ENCODE measurements at regions not wholly inside any gene's neighbourhood (a gene's known extent, or its start where the extent isn't known, plus 50 kb on each side); places are given as distances from the start of the nearest gene placed in this dataset.

GRCh38 chr15:97146929-97147870 is 813.3 kb upstream of the ARRDC4 start:
- no peaks in the 10 kb centered on the region for H3K4me1 ChIP-seq (ENCODE audit: control insufficient read depth in 1 of 2, insufficient read depth in 2 of 2, low read length in 2 of 2)
- H3K27ac ChIP-seq (ENCODE audit: low read length): no peak overlapping the region
- H3K27me3 ChIP-seq (ENCODE audit: low read depth, low read length): no peaks in the 10 kb centered on the region
- H3K4me3 ChIP-seq (ENCODE audit: low read depth in 1 of 2, low read length in 2 of 2): no peak overlapping the region
- H3K9me3 ChIP-seq (ENCODE audit: control insufficient read depth in 1 of 2, low read length in 2 of 2): peaks cover 0 to 3% of the 10 kb centered on the region in 2 donors
- no peaks in the 10 kb centered on the region for H3K36me3 ChIP-seq (ENCODE audit: control insufficient read depth in 1 of 2, insufficient read depth in 2 of 2, low read length in 2 of 2)

DNA sequence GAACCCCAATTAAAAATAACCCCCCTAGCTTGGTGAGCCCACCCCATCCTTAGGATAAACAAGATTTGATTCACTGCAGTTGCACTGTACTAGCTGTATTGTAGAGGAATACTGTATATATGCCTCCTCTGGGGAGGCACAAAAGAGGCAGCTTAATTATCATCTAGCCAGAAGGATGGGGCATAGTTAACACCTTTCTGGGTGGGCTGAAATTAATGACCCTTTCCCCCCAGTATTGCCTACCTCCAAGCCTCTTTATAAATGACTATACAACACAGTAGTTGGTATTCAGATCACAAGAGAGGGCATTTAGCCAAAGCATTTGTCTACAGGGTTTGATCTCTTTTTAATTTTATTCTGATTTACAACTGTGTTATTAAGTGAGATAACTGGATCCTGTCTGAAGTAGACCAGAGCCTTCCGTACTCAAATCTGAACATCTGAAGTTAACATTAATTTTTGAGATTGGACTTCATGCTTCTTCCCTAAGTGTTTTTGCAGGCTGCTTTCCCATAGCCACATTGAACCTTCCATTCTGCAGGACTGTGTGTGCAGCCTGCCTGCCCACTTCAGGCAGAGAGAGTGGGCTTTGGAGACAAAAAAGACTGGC is 807.0 kb upstream of the ARRDC4 start:
- Histone ChIP-seq H3K36me3 (ENCODE audit: control insufficient read depth in 1 of 2, insufficient read depth in 2 of 2, low read length in 2 of 2) (no peaks in the 10 kb centered on the region), H3K27me3 (ENCODE audit: low read depth, low read length) (no peaks in the 10 kb centered on the region), H3K4me3 (ENCODE audit: low read depth in 1 of 2, low read length in 2 of 2) (no peak overlapping the region), H3K9me3 (ENCODE audit: control insufficient read depth in 1 of 2, low read length in 2 of 2) (no peaks in the 10 kb centered on the region), H3K27ac (ENCODE audit: low read length) (no peak overlapping the region), H3K4me1 (ENCODE audit: control insufficient read depth in 1 of 2, insufficient read depth in 2 of 2, low read length in 2 of 2) (no peaks in the 10 kb centered on the region)

DNA sequence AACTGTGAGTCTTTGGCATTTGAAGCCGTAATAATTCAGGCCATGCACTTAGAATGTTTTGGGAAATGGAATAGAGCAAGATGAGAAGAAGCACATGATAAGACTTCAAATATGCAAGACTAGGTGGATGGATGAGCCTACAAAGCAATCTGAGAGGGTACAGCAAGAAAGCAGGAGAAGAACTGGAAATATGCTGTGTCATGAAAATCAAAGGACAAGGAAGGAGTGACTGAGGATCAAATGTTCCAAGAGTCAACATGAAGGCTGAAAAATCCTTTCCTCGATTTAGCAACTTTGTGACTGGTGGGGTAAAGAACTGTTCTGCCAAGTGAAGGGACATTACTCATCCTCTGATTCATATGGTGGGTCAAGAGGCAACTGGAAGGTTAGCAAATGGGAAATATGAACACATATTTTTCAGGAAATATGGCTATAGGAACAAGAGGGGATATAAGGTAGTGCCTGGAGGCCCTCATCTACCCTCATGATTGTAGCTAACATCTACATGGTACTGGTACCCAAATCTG is 803.7 kb upstream of the ARRDC4 start:
- Histone ChIP-seq H3K27me3 (ENCODE audit: low read depth, low read length) (no peaks in the 10 kb centered on the region), H3K4me3 (ENCODE audit: low read depth in 1 of 2, low read length in 2 of 2) (no peak overlapping the region), H3K27ac (ENCODE audit: low read length) (no peak overlapping the region), H3K36me3 (ENCODE audit: control insufficient read depth in 1 of 2, insufficient read depth in 2 of 2, low read length in 2 of 2) (no peaks in the 10 kb centered on the region), H3K9me3 (ENCODE audit: control insufficient read depth in 1 of 2, low read length in 2 of 2) (no peaks in the 10 kb centered on the region), H3K4me1 (ENCODE audit: control insufficient read depth in 1 of 2, insufficient read depth in 2 of 2, low read length in 2 of 2) (no peaks in the 10 kb centered on the region)

DNA sequence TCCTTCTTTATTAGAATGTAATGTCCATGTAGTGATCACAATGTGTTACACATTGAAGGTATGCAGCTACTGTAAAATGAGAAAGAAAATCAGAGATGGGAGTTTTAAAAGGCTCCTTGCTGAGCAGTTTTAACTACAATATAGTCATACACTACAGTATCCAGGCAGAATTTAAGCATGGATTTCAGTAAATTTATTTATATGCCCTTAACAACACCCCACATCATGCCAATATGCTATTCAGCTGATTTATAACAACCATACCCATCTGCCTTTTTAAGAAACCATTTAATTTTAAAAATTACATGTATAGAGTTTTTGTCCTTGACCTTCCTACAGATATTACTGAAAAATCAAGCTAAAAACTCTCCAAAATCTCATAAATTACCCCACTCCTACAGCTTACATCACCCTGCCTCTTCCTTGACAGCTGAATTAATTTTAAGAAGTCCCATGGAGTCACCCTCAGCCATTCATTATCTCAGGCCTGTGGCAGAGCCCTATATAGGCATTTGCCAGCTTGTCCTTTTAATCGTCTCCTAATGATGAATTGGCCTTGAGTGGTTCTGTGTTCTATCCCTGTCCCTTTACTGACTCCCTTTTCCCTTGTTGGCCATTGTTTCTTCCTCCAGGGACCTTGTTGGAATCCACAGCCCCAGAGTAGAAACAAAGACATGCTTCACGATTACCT is 797.6 kb upstream of the ARRDC4 start:
- no peaks in the 10 kb centered on the region for H3K4me1 ChIP-seq (ENCODE audit: control insufficient read depth in 1 of 2, insufficient read depth in 2 of 2, low read length in 2 of 2)
- H3K36me3 ChIP-seq (ENCODE audit: control insufficient read depth in 1 of 2, insufficient read depth in 2 of 2, low read length in 2 of 2): no peaks in the 10 kb centered on the region
- H3K9me3 ChIP-seq (ENCODE audit: control insufficient read depth in 1 of 2, low read length in 2 of 2): no peaks in the 10 kb centered on the region
- H3K4me3 ChIP-seq (ENCODE audit: low read depth in 1 of 2, low read length in 2 of 2): no peak overlapping the region
- H3K27ac ChIP-seq (ENCODE audit: low read length): no peak overlapping the region
- H3K27me3 ChIP-seq (ENCODE audit: low read depth, low read length): no peaks in the 10 kb centered on the region

GRCh38 chr15:97165205-97165604 is 795.3 kb upstream of the ARRDC4 start:
- H3K4me3 ChIP-seq (ENCODE audit: low read depth in 1 of 2, low read length in 2 of 2): no peak overlapping the region
- H3K9me3 ChIP-seq (ENCODE audit: control insufficient read depth in 1 of 2, low read length in 2 of 2): no peaks in the 10 kb centered on the region
- H3K27ac ChIP-seq (ENCODE audit: low read length): no peak overlapping the region
- no peaks in the 10 kb centered on the region for H3K36me3 ChIP-seq (ENCODE audit: control insufficient read depth in 1 of 2, insufficient read depth in 2 of 2, low read length in 2 of 2)
- no peaks in the 10 kb centered on the region for H3K27me3 ChIP-seq (ENCODE audit: low read depth, low read length)
- H3K4me1 ChIP-seq (ENCODE audit: control insufficient read depth in 1 of 2, insufficient read depth in 2 of 2, low read length in 2 of 2): no peaks in the 10 kb centered on the region

DNA sequence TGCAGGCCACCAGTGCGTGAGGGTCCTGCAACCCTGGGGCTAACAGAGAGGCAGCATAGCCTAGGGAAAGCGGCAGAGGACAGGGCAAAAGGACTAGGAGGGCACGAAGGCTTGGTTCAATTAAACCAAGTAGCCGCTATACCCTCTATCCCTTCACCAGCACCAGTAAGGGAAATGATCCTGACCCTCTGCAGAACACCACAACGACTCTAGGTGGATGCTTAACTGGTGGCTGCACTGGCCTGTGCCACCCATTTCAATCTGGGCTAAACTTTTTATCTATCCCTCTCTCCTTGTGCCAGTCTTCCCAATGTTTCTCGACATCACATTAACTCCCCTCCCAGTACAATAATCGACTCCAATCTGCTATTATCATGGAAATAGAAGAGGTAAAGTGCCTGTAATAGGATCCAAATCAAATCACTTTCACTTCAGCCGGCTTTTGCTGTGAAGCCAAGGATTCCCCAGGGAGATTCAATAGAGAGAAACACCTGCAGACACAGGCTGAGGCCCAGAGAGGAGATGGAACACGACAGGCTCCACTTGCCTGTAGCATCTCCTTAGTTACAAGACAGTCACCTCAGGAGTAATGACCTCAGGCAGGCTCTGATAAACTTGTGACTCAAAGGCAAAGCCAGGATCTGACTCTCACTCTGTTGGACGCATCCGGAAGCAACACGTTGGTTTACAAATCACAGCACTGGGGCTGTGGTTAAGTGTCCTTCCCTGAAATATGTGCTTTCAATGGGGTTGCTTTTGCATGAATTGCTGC is 791.6 kb upstream of the ARRDC4 start:
- no peaks in the 10 kb centered on the region for H3K27me3 ChIP-seq (ENCODE audit: low read depth, low read length)
- H3K9me3 ChIP-seq (ENCODE audit: control insufficient read depth in 1 of 2, low read length in 2 of 2): no peaks in the 10 kb centered on the region
- H3K4me3 ChIP-seq (ENCODE audit: low read depth in 1 of 2, low read length in 2 of 2): no peak overlapping the region
- H3K27ac ChIP-seq (ENCODE audit: low read length): no peak overlapping the region
- no peaks in the 10 kb centered on the region for H3K36me3 ChIP-seq (ENCODE audit: control insufficient read depth in 1 of 2, insufficient read depth in 2 of 2, low read length in 2 of 2)
- no peaks in the 10 kb centered on the region for H3K4me1 ChIP-seq (ENCODE audit: control insufficient read depth in 1 of 2, insufficient read depth in 2 of 2, low read length in 2 of 2)

GRCh38 chr15:97171556-97171955 is 788.9 kb upstream of the ARRDC4 start:
- Histone ChIP-seq H3K9me3 (ENCODE audit: control insufficient read depth in 1 of 2, low read length in 2 of 2) (no peaks in the 10 kb centered on the region), H3K4me3 (ENCODE audit: low read depth in 1 of 2, low read length in 2 of 2) (no peak overlapping the region), H3K27ac (ENCODE audit: low read length) (no peak overlapping the region), H3K27me3 (ENCODE audit: low read depth, low read length) (no peaks in the 10 kb centered on the region), H3K36me3 (ENCODE audit: control insufficient read depth in 1 of 2, insufficient read depth in 2 of 2, low read length in 2 of 2) (no peaks in the 10 kb centered on the region), H3K4me1 (ENCODE audit: control insufficient read depth in 1 of 2, insufficient read depth in 2 of 2, low read length in 2 of 2) (no peaks in the 10 kb centered on the region)

DNA sequence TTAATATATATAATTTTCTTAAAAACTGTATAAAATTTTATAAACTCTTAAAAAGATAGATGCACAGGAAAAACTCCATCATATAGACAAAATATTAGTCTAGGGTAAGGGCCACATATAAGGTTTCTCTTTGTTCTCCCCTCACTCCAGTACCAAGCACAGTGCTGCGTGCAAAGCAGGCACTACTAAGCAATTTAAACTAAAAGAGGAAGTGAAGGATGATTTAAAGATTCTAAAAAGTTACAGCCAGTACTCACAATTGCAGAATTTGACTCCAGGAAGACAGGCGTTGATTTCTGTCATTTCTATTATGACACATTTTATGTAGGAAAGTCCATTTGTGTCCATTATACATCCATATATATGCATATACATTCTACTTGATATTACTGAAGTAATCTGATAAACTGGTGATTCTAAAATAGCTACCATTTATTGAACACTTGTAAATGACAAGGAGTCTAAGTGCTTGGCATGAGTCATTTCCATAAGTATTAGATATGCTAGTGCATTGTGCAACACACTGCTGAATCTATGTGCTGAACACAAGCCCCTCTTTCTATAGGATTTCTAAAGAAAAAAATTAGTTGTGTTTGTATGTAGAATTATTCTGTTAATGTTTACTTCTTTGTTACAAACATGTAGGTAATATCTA is 785.5 kb upstream of the ARRDC4 start:
- no peak overlapping the region for H3K4me3 ChIP-seq (ENCODE audit: low read depth in 1 of 2, low read length in 2 of 2)
- H3K36me3 ChIP-seq (ENCODE audit: control insufficient read depth in 1 of 2, insufficient read depth in 2 of 2, low read length in 2 of 2): no peaks in the 10 kb centered on the region
- no peaks in the 10 kb centered on the region for H3K27me3 ChIP-seq (ENCODE audit: low read depth, low read length)
- no peak overlapping the region for H3K27ac ChIP-seq (ENCODE audit: low read length)
- H3K9me3 ChIP-seq (ENCODE audit: control insufficient read depth in 1 of 2, low read length in 2 of 2): no peaks in the 10 kb centered on the region
- no peaks in the 10 kb centered on the region for H3K4me1 ChIP-seq (ENCODE audit: control insufficient read depth in 1 of 2, insufficient read depth in 2 of 2, low read length in 2 of 2)

GRCh38 chr15:97177151-97177577 is 783.3 kb upstream of the ARRDC4 start:
- Histone ChIP-seq H3K9me3 (ENCODE audit: control insufficient read depth in 1 of 2, low read length in 2 of 2) (no peaks in the 10 kb centered on the region), H3K27ac (ENCODE audit: low read length) (no peak overlapping the region), H3K27me3 (ENCODE audit: low read depth, low read length) (no peaks in the 10 kb centered on the region), H3K4me1 (ENCODE audit: control insufficient read depth in 1 of 2, insufficient read depth in 2 of 2, low read length in 2 of 2) (no peaks in the 10 kb centered on the region), H3K36me3 (ENCODE audit: control insufficient read depth in 1 of 2, insufficient read depth in 2 of 2, low read length in 2 of 2) (no peaks in the 10 kb centered on the region), H3K4me3 (ENCODE audit: low read depth in 1 of 2, low read length in 2 of 2) (no peak overlapping the region)

GRCh38 chr15:97182581-97182980 is 777.9 kb upstream of the ARRDC4 start:
- H3K4me3 ChIP-seq (ENCODE audit: low read depth in 1 of 2, low read length in 2 of 2): no peak overlapping the region
- no peaks in the 10 kb centered on the region for H3K4me1 ChIP-seq (ENCODE audit: control insufficient read depth in 1 of 2, insufficient read depth in 2 of 2, low read length in 2 of 2)
- no peaks in the 10 kb centered on the region for H3K27me3 ChIP-seq (ENCODE audit: low read depth, low read length)
- no peaks in the 10 kb centered on the region for H3K9me3 ChIP-seq (ENCODE audit: control insufficient read depth in 1 of 2, low read length in 2 of 2)
- no peak overlapping the region for H3K27ac ChIP-seq (ENCODE audit: low read length)
- H3K36me3 ChIP-seq (ENCODE audit: control insufficient read depth in 1 of 2, insufficient read depth in 2 of 2, low read length in 2 of 2): no peaks in the 10 kb centered on the region
